Neuronal stem cell (in vitro differentiated cells): ENCODE measurements at regions not wholly inside any gene's neighbourhood (a gene's known extent, or its start where the extent isn't known, plus 50 kb on each side); places are given as distances from the start of the nearest gene placed in this dataset.
"Not testable (repeated sequence)": the region's sequence is repeated elsewhere in the genome, so short reads cannot be mapped to it uniquely, and the experiment has no call there.

ENCODE experiments used
- DNase-seq: peaks from one replicate; pipeline ENCODE4 v3.0.0-alpha.2; 2013; ENCODE audit warnings: low spot score
- H2AFZ ChIP-seq: one replicate; pipeline ENCODE4 v1.6.1; 2013; ENCODE audit warnings: mild to moderate bottlenecking, low read length, inconsistent platforms
- H2AK5ac ChIP-seq: 2 replicates; pipeline ENCODE4 v1.6.1; 2013; ENCODE audit warnings: low read depth, mild to moderate bottlenecking, inconsistent platforms, low read length, moderate library complexity, mixed read lengths
- H2BK120ac ChIP-seq: 2 replicates; pipeline ENCODE4 v1.6.1; 2013; ENCODE audit warnings: low read depth, mild to moderate bottlenecking, inconsistent platforms, low read length, moderate library complexity, mixed read lengths
- H2BK12ac ChIP-seq: one replicate; pipeline ENCODE4 v1.6.1; 2013; ENCODE audit warnings: low read length, inconsistent platforms
- H2BK15ac ChIP-seq: 2 replicates; pipeline ENCODE4 v1.6.1; 2013; ENCODE audit warnings: mild to moderate bottlenecking, low read length, inconsistent platforms, mixed read lengths
- H2BK5ac ChIP-seq: one replicate; pipeline ENCODE4 v1.6.1; 2013; ENCODE audit warnings: inconsistent platforms, mild to moderate bottlenecking, low read length, moderate library complexity
- H3K14ac ChIP-seq: one replicate; pipeline ENCODE4 v1.6.1; 2013; ENCODE audit warnings: low read length, inconsistent platforms
- H3K18ac ChIP-seq: 2 replicates; pipeline ENCODE4 v1.6.1; 2013; ENCODE audit warnings: low read length, inconsistent platforms
- H3K23ac ChIP-seq: 2 replicates; pipeline ENCODE4 v1.6.1; 2013; ENCODE audit warnings: low read depth, mild to moderate bottlenecking, mixed read lengths, low read length, inconsistent platforms; ENCODE audit not compliant: poor library complexity
- H3K27ac ChIP-seq: replicated peaks from 3 replicates; pipeline ENCODE4 v1.5.1; 2013; ENCODE audit warnings: low read length, inconsistent platforms
- H3K27me3 ChIP-seq, 3 experiments: 2 replicates each; pipeline ENCODE4 v1.6.1; 2013; ENCODE audit warnings: low read length in 3 of 3, mild to moderate bottlenecking in 2 of 3, inconsistent platforms in 1 of 3, low read depth in 1 of 3, mixed read lengths in 1 of 3, moderate library complexity in 1 of 3; ENCODE audit not compliant: control insufficient read depth in 3 of 3, insufficient read depth in 3 of 3
- H3K36me3 ChIP-seq, 2 donors: replicated peaks in 1 of 2; 2 replicates each; pipeline ENCODE4 v1.6.1; 2013; ENCODE audit warnings: low read length in 2 of 2; ENCODE audit not compliant: control insufficient read depth in 2 of 2, insufficient read depth in 2 of 2
- H3K4ac ChIP-seq: 2 replicates; pipeline ENCODE4 v1.6.1; 2013; ENCODE audit warnings: inconsistent platforms, mild to moderate bottlenecking, low read length, moderate library complexity
- H3K4me1 ChIP-seq, 2 donors: 1 replicate in 1 of 2; 2 replicates in 1 of 2; pipeline ENCODE4 v1.6.1; 2013; ENCODE audit warnings: low read length in 2 of 2, low read depth in 1 of 2; ENCODE audit not compliant: control insufficient read depth in 2 of 2, insufficient read depth in 1 of 2
- H3K4me2 ChIP-seq: one replicate; pipeline ENCODE4 v1.6.1; 2013; ENCODE audit warnings: mild to moderate bottlenecking, low read length, inconsistent platforms; ENCODE audit not compliant: insufficient read depth, poor library complexity, severe bottlenecking
- H3K4me3 ChIP-seq, 2 donors: 2 replicates each; pipeline ENCODE4 v1.5.1; 2013; ENCODE audit warnings: low read length in 2 of 2, mild to moderate bottlenecking in 2 of 2, inconsistent platforms in 1 of 2, moderate library complexity in 1 of 2
- H3K79me1 ChIP-seq: one replicate; pipeline ENCODE4 v1.6.1; 2013; ENCODE audit warnings: low read depth, mild to moderate bottlenecking, inconsistent platforms, low read length, moderate library complexity
- H3K9ac ChIP-seq: one replicate; pipeline ENCODE4 v1.6.1; 2013; ENCODE audit warnings: mild to moderate bottlenecking, low read depth, low read length, inconsistent platforms; ENCODE audit not compliant: poor library complexity
- H3K9me3 ChIP-seq, 2 donors: replicated peaks in 1 of 2; 2 replicates each; pipeline versions ENCODE3 to v1.6.1; 2013; ENCODE audit warnings: low read length in 2 of 2, mild to moderate bottlenecking in 2 of 2, inconsistent platforms in 1 of 2, low read depth in 1 of 2, mixed read lengths in 1 of 2, moderate library complexity in 1 of 2; ENCODE audit not compliant: control insufficient read depth in 2 of 2, insufficient read depth in 1 of 2
- H4K8ac ChIP-seq: one replicate; pipeline ENCODE4 v1.6.1; 2013; ENCODE audit warnings: low read depth, mild to moderate bottlenecking, inconsistent platforms, low read length, moderate library complexity
- H4K91ac ChIP-seq: one replicate; pipeline ENCODE4 v1.6.1; 2013; ENCODE audit warnings: low read length, low read depth, mild to moderate bottlenecking, inconsistent platforms; ENCODE audit not compliant: poor library complexity
- WGBS, 2 donors: extraction: QIAGEN DNeasy Blood & Tissue Kit; methylation state at CpG; one replicate each; pipeline ENCODE4 v1.1.7; 2013; ENCODE audit warnings: missing lambda C conversion rate in 2 of 2, mixed read lengths in 1 of 2; ENCODE audit not compliant: insufficient read length in 2 of 2, insufficient replicate concordance in 1 of 2; ENCODE audit errors: extremely low coverage in 2 of 2; 5-methylcytosine and 5-hydroxymethylcytosine counted together

DNA sequence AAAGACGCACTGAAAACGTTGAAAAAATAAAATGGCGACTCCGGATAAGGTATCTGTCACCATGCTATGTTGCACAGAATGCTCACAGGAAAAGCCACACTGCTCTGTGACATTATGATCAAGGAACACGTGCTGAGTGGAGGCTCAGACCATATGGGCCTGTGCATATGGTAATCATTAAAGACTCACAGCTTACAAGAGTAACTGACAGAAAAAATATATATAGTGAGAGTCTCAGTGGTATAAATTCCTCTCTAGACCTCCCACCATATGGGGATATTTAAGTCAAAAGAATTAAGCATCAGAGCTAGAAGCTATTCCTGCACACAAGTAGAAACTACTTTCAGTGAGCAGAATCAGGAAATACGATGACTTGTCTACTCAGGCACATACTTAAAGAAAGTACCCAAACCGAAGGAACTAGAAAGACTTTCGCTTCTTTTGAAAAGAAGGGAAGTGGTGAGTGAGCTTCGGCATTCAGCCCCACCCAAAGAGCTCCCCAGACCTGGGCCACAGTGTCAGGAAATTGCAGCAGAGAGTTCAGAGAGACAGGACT is 65.1 kb upstream of the MPP7 start:
- Histone ChIP-seq H3K9me3 (no peaks in the 10 kb centered on the region), H3K27ac (no peak overlapping the region), H4K91ac (no peak overlapping the region), H3K4me3 (no peak overlapping the region), H3K14ac (no peak overlapping the region), H2BK5ac (no peak overlapping the region), H2BK120ac (no peak overlapping the region), H3K79me1 (no peaks in the 10 kb centered on the region), H3K9ac (no peak overlapping the region), H3K36me3 (no peaks in the 10 kb centered on the region), H3K4me1 (no peaks in the 10 kb centered on the region), H2AFZ (no peak overlapping the region), H3K4me2 (no peak overlapping the region), H3K18ac (no peak overlapping the region), H3K27me3 (no peaks in the 10 kb centered on the region), H3K23ac (no peak overlapping the region), H3K4ac (no peak overlapping the region), H2BK15ac (no peak overlapping the region), H2BK12ac (no peak overlapping the region), H2AK5ac (no peak overlapping the region), H4K8ac (no peak overlapping the region)
- no peak for DNase-seq
- whole genome bisulfite sequencing, 2 donors: no CpG with 5 or more reads among the region's 9 CpGs

DNA sequence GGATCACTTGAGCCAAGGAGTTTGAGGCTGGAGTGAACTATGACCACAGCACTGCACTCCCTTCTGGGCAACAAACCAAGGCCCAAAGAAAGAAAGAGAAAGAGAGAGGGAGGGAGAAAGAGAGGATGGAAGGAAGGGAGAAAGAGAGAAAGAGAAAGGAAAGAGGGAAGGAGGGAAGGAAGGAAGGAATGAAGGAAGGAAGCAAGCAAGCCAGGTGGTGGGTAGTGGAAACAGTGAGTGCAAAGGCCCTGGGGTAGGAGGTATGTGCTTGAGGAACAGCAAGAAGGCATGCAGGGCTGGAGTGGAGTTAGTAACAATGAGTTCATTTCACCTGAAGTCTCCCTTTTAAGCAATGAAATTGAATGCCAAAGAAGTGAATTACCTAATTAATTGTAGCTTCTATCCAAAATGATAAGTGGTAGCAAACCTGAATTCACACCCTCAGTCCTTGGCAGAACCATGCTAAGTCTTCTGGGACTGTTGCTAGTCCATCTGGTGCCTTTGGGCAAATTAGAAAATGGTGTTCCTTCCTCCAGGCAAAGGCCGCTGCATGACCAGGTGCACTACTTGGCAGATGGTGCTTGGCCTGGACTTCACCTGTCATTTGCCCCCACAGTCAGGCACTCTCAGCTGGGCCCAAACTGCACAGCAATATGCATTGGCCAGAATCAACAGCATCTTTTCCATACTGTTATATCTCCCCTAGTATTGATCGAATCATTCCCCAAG is 67.4 kb upstream of the MPP7 start:
- H4K8ac ChIP-seq: no peak overlapping the region
- H2BK120ac ChIP-seq: no peak overlapping the region
- no peak overlapping the region for H4K91ac ChIP-seq
- no peak overlapping the region for H3K4me3 ChIP-seq
- no peak overlapping the region for H3K27ac ChIP-seq
- no peaks in the 10 kb centered on the region for H3K27me3 ChIP-seq
- no peak overlapping the region for H2BK15ac ChIP-seq
- H2AFZ ChIP-seq: no peak overlapping the region
- no peaks in the 10 kb centered on the region for H3K9me3 ChIP-seq
- no peak overlapping the region for H3K9ac ChIP-seq
- WGBS, 2 donors: no CpG with 5 or more reads among the region's 2 CpGs
- no peak overlapping the region for H3K4ac ChIP-seq
- H2AK5ac ChIP-seq: no peak overlapping the region
- no peak for DNase-seq
- no peaks in the 10 kb centered on the region for H3K4me1 ChIP-seq
- H3K4me2 ChIP-seq: no peak overlapping the region
- H3K79me1 ChIP-seq: no peaks in the 10 kb centered on the region
- H3K36me3 ChIP-seq: no peaks in the 10 kb centered on the region
- H3K18ac ChIP-seq: no peak overlapping the region
- no peak overlapping the region for H3K14ac ChIP-seq
- H2BK12ac ChIP-seq: no peak overlapping the region
- no peak overlapping the region for H2BK5ac ChIP-seq
- H3K23ac ChIP-seq: no peak overlapping the region

DNA sequence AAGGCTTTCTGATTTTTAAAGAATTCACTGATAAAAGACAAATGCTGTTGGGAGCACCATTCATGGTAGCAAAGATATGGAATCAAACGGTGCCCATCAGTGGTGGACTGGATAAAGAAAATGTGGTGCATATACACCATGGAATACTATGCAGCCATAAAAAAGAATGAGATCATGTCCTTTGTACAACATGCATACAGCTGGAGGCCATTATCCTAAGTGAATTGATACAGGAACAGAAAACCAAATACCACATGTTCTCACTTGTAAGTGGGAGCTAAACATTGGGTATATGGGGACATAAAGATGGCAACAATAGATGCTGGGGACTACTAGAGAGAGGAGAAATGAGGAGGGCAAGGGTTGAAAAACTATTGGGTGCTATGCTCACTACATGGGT is 68.8 kb upstream of the MPP7 start:
- H2BK12ac ChIP-seq, H3K79me1 ChIP-seq, H2AK5ac ChIP-seq, H4K8ac ChIP-seq, H3K27ac ChIP-seq, H3K36me3 ChIP-seq, H3K4me2 ChIP-seq, H3K18ac ChIP-seq, H3K9me3 ChIP-seq, H2BK5ac ChIP-seq, H3K27me3 ChIP-seq, H3K4ac ChIP-seq, H3K9ac ChIP-seq, H2BK120ac ChIP-seq, H2AFZ ChIP-seq, H3K4me1 ChIP-seq, H3K4me3 ChIP-seq, H3K14ac ChIP-seq, H3K23ac ChIP-seq, H2BK15ac ChIP-seq, H4K91ac ChIP-seq, DNase-seq: not testable (repeated sequence)
- no CpG with 5 or more reads among the region's 1 CpG for WGBS, 2 donors

DNA sequence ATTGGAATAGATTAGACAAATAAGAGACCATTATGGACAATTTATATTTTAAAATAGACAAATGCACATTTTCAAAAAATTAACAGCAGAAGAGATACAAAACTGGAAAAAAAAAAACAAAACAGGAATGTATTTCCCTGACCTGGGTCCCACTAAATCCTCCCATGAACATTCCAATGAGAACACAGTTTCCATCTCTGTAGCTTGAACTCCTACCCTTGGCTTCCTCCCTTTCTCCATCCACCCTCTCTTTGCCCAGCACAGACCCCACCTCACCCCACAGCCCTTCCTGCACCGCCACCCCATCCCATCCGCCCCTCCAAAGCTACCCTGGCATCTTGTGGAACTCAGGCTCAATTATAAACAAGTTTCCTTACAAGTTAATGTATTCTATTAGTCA is 71.2 kb upstream of the MPP7 start:
- DNase-seq: no peak

More for the DNA sequence above, 71.2 kb upstream of the MPP7 start:
- Histone ChIP-seq H2AFZ (no peak overlapping the region), H3K4me2 (no peak overlapping the region), H3K27ac (no peak overlapping the region), H3K4ac (no peak overlapping the region), H2BK5ac (no peak overlapping the region), H3K18ac (no peak overlapping the region), H3K4me1 (peaks cover 0 to 3% of the 10 kb centered on the region in 2 donors), H2BK120ac (no peak overlapping the region), H4K8ac (no peak overlapping the region), H2BK15ac (no peak overlapping the region), H2BK12ac (no peak overlapping the region), H3K9me3 (no peaks in the 10 kb centered on the region), H3K9ac (no peak overlapping the region), H3K27me3 (no peaks in the 10 kb centered on the region), H4K91ac (no peak overlapping the region), H2AK5ac (no peak overlapping the region), H3K79me1 (no peaks in the 10 kb centered on the region), H3K14ac (no peak overlapping the region), H3K23ac (peak overlapping the region; percentile 17), H3K4me3 (no peak overlapping the region), H3K36me3 (no peaks in the 10 kb centered on the region)
- no CpG with 5 or more reads among the region's 2 CpGs for WGBS, 2 donors
